IMR-90 (cell line): ENCODE measurements at regions not wholly inside any gene's neighbourhood (a gene's known extent, or its start where the extent isn't known, plus 50 kb on each side); places are given as distances from the start of the nearest gene placed in this dataset.

Experiments
- ATAC-seq: fragments of 200-7000 bp; cut with Tn5 transposase; 2 replicates; pipeline ENCODE4 v1.9.1; 2020; ENCODE audit warnings: low read depth, mild to moderate bottlenecking, moderate library complexity
- BruUV-seq: library from RNA; stranded (reverse); fragments of 400-500 nt; replicated peaks from 2 replicates; lab custom pipeline; 2021; lab: Mats Ljungman, UMichigan
- CTCF ChIA-PET: fragments of 300-600 bp; formaldehyde crosslinking; extraction: SDS; loops from one replicate; lab custom pipeline; 2021; ENCODE audit warnings: antibody characterized with exemption; lab: Yijun Ruan, JAX
- POLR2A ChIA-PET: fragments of 300-600 bp; sonication (Branson Sonifier 250); formaldehyde crosslinking; loops from one replicate; lab custom pipeline; 2022; ENCODE audit warnings: antibody characterized with exemption; ENCODE audit not compliant: unreplicated experiment; lab: Charles Lee
- DNase-seq: peaks from one replicate; pipeline ENCODE4 v3.0.0; 2013
- H2AFZ ChIP-seq: replicated peaks from 2 replicates; pipeline ENCODE3; 2013; ENCODE audit warnings: low read length, mild to moderate bottlenecking; ENCODE audit not compliant: poor library complexity
- H2AK5ac ChIP-seq: 2 replicates; pipeline ENCODE4 v1.6.1; 2013; ENCODE audit warnings: low read depth, low read length, inconsistent platforms
- H2AK9ac ChIP-seq: replicated peaks from 2 replicates; pipeline ENCODE3; 2013; ENCODE audit warnings: mild to moderate bottlenecking, low read depth, low read length, moderate library complexity; ENCODE audit not compliant: poor library complexity
- H2BK120ac ChIP-seq: 2 replicates; pipeline ENCODE4 v1.6.1; 2013; ENCODE audit warnings: low read depth, low read length, inconsistent platforms
- H2BK15ac ChIP-seq: 3 replicates; pipeline ENCODE4 v1.6.1; 2013; ENCODE audit warnings: low read depth, low read length, inconsistent platforms
- H2BK20ac ChIP-seq: 2 replicates; pipeline ENCODE4 v1.6.1; 2013; ENCODE audit warnings: low read depth, mild to moderate bottlenecking, inconsistent platforms, low read length, moderate library complexity
- H2BK5ac ChIP-seq: 2 replicates; pipeline ENCODE4 v1.6.1; 2013; ENCODE audit warnings: mild to moderate bottlenecking, low read depth, low read length, inconsistent platforms; ENCODE audit not compliant: poor library complexity, severe bottlenecking
- H3K14ac ChIP-seq: replicated peaks from 2 replicates; pipeline ENCODE4 v1.6.1; 2013; ENCODE audit warnings: low read depth, low read length, inconsistent platforms
- H3K18ac ChIP-seq: 2 replicates; pipeline ENCODE4 v1.6.1; 2013; ENCODE audit warnings: low read depth, low read length, control low read depth
- H3K23ac ChIP-seq: 2 replicates; pipeline ENCODE4 v1.6.1; 2013; ENCODE audit warnings: low read depth, low read length, inconsistent platforms
- H3K27ac ChIP-seq: 2 replicates; pipeline ENCODE4 v1.5.1; 2013; ENCODE audit warnings: mild to moderate bottlenecking, control low read depth, low read length; ENCODE audit not compliant: insufficient read depth
- H3K27me3 ChIP-seq: 2 replicates; pipeline ENCODE4 v1.6.1; 2013; ENCODE audit warnings: low read length; ENCODE audit not compliant: control insufficient read depth, insufficient read depth
- H3K36me3 ChIP-seq: 2 replicates; pipeline ENCODE4 v1.6.1; 2013; ENCODE audit warnings: low read length, mixed read lengths; ENCODE audit not compliant: control insufficient read depth, insufficient read depth
- H3K4ac ChIP-seq: 2 replicates; pipeline ENCODE4 v1.6.1; 2013; ENCODE audit warnings: low read depth, low read length, inconsistent platforms
- H3K4me1 ChIP-seq: 2 replicates; pipeline ENCODE4 v1.6.1; 2013; ENCODE audit warnings: low read length, mixed read lengths; ENCODE audit not compliant: control insufficient read depth, insufficient read depth
- H3K4me2 ChIP-seq: 2 replicates; pipeline ENCODE4 v1.6.1; 2013; ENCODE audit warnings: low read depth, mild to moderate bottlenecking, control low read depth, low read length, moderate library complexity
- H3K4me3 ChIP-seq: 2 replicates; pipeline ENCODE4 v1.5.1; 2013; ENCODE audit warnings: low read depth, mild to moderate bottlenecking, control low read depth, low read length, moderate library complexity; ENCODE audit not compliant: insufficient read depth
- H3K56ac ChIP-seq: 2 replicates; pipeline ENCODE4 v1.6.1; 2013; ENCODE audit warnings: low read length, inconsistent platforms; ENCODE audit not compliant: insufficient read depth; ENCODE audit errors: extremely low read depth
- H3K79me1 ChIP-seq, 2 experiments: 2 replicates each; pipeline ENCODE4 v1.6.1; 2013; ENCODE audit warnings: low read length in 2 of 2, inconsistent platforms in 1 of 2, low read depth in 1 of 2
- H3K9ac ChIP-seq: 2 replicates; pipeline ENCODE4 v1.6.1; 2013; ENCODE audit warnings: low read depth, low read length, control low read depth
- H3K9me1 ChIP-seq: 2 replicates; pipeline ENCODE4 v1.6.1; 2013; ENCODE audit warnings: low read length, inconsistent platforms; ENCODE audit not compliant: insufficient read depth
- H3K9me3 ChIP-seq: 2 replicates; pipeline ENCODE4 v1.6.1; 2013; ENCODE audit warnings: low read length; ENCODE audit not compliant: control insufficient read depth, insufficient read depth
- H4K20me1 ChIP-seq: 2 replicates; pipeline ENCODE4 v1.6.1; 2013; ENCODE audit warnings: low read length, inconsistent platforms; ENCODE audit not compliant: insufficient read depth
- H4K5ac ChIP-seq: 2 replicates; pipeline ENCODE4 v1.6.1; 2013; ENCODE audit warnings: mild to moderate bottlenecking, low read depth, low read length, control low read depth
- H4K8ac ChIP-seq, 2 experiments: 2 replicates each; pipeline ENCODE4 v1.6.1; 2013; ENCODE audit warnings: low read depth in 2 of 2, low read length in 2 of 2, control low read depth in 1 of 2, inconsistent platforms in 1 of 2
- H4K91ac ChIP-seq: 2 replicates; pipeline ENCODE4 v1.6.1; 2013; ENCODE audit warnings: low read depth, low read length, inconsistent platforms; ENCODE audit not compliant: insufficient read depth
- BHLHE40 ChIP-seq: fragments of 150-350 bp; IDR thresholded peaks from 2 replicates; pipeline ENCODE4 v1.6.1; 2016; ENCODE audit warnings: mild to moderate bottlenecking, low read depth, low read length
- CEBPB ChIP-seq: IDR thresholded peaks from 2 replicates; pipeline ENCODE4 v1.6.1; 2012; ENCODE audit warnings: low read depth, low read length, improper control_type of control experiment
- CHD1 ChIP-seq: IDR thresholded peaks from 2 replicates; pipeline ENCODE4 v1.6.1; 2012; ENCODE audit warnings: low read depth, low read length, improper control_type of control experiment
- FOS ChIP-seq: fragments of 150-350 bp; IDR thresholded peaks from 2 replicates; pipeline ENCODE4 v1.6.1; 2016; ENCODE audit warnings: low read depth, low read length
- MAFK ChIP-seq: IDR thresholded peaks from 2 replicates; pipeline ENCODE4 v1.6.1; 2012; ENCODE audit warnings: low read depth, low read length, improper control_type of control experiment
- NFE2L2 ChIP-seq: fragments of 150-350 bp; IDR thresholded peaks from 2 replicates; pipeline ENCODE4 v1.6.1; 2016; ENCODE audit warnings: low read depth, mild to moderate bottlenecking, low read length
- POLR2A ChIP-seq: IDR thresholded peaks from 2 replicates; pipeline ENCODE4 v1.6.1; 2012; ENCODE audit warnings: mild to moderate bottlenecking, low read depth, low read length
- RAD21 ChIP-seq: IDR thresholded peaks from 2 replicates; pipeline ENCODE4 v1.6.1; 2012; ENCODE audit warnings: low read length, improper control_type of control experiment
- RCOR1 ChIP-seq: IDR thresholded peaks from 2 replicates; pipeline ENCODE4 v1.6.1; 2012; ENCODE audit warnings: mild to moderate bottlenecking, low read length, improper control_type of control experiment; ENCODE audit not compliant: insufficient replicate concordance
- RFX5 ChIP-seq: IDR thresholded peaks from 2 replicates; pipeline ENCODE4 v1.8.0; 2012; ENCODE audit warnings: low read depth, mild to moderate bottlenecking, low read length, moderate library complexity
- SMC3 ChIP-seq: fragments of 150-350 bp; IDR thresholded peaks from 2 replicates; pipeline ENCODE4 v1.6.1; 2016; ENCODE audit warnings: low read depth, mild to moderate bottlenecking, antibody characterized with exemption, low read length, moderate library complexity
- WGBS, 2 experiments: methylation state at CpG; one replicate each; pipeline versions ENCODE4 v1.1.5 to v1.1.7; 2013; ENCODE audit warnings: missing lambda C conversion rate in 2 of 2; ENCODE audit not compliant: insufficient read length in 1 of 2; ENCODE audit errors: extremely low coverage in 2 of 2; 5-methylcytosine and 5-hydroxymethylcytosine counted together
- dilution Hi-C: fragments of 300-500 bp; cut with HindIII; formaldehyde crosslinking; loops from one replicate; pipeline ENCODE4 v1.14.3; 2018; ENCODE audit warnings: low sequenced_read_pairs; ENCODE audit not compliant: unreplicated experiment
- in situ Hi-C: fragments of 300-500 bp; cut with MboI; formaldehyde crosslinking; loops from 3 replicates; pipeline ENCODE4 v1.14.3; 2019; ENCODE audit warnings: low sequenced_read_pairs, inconsistent platforms, mixed read lengths
- intact Hi-C: fragments of 100-400 bp; cut with micrococcal nuclease; formaldehyde crosslinking; loops from 2 replicates; pipeline ENCODE4 v1.10.0; 2022
- TF ChIP-seq, protein P1 (sequence below): fragments of 150-350 bp; IDR thresholded peaks from 2 replicates; pipeline ENCODE4 v1.6.1; 2016; ENCODE audit warnings: low read depth, mild to moderate bottlenecking, low read length, moderate library complexity, borderline replicate concordance
- TF ChIP-seq, protein P2 (sequence below): conservative IDR thresholded peaks from 2 replicates; pipeline ENCODE4 v1.5.1; 2012; ENCODE audit warnings: mild to moderate bottlenecking, low read depth, low read length, improper control_type of control experiment

DNA sequence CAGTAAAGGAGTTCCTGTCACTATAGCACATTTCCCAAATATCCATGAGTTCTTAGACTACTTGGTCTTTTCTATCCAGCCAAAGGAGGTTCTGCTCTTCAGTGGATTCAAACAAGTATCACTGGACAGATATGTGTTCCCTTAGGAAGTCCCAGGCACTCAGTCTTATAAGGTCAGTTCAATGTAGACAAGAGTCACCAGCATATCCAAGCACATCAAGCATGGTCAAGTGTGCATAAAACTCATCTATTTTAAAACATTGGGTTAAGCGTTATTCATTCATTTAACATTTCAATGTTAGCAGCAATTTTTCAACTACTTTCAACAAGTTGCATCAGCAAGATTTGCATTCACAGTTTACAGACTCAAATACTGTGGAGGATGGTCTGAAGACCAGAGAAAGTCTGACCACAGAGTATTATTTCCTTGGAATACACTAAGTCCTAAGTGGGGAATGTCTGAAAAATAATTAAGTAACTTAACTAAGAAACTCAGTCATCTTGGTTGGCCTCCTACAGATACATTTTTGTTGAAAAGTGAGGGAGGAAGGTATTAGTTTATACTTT is 630.5 kb upstream of the IGFBP7 start:
- Histone ChIP-seq H3K36me3 (no peaks in the 10 kb centered on the region), H4K20me1 (no peaks in the 10 kb centered on the region), H3K14ac (no peak overlapping the region), H3K4me2 (no peak overlapping the region), H2AK5ac (no peak overlapping the region), H2BK20ac (no peak overlapping the region), H3K27me3 (no peaks in the 10 kb centered on the region), H4K8ac (no peak overlapping the region), H3K79me1 (no peaks in the 10 kb centered on the region), H2BK15ac (no peak overlapping the region), H3K23ac (no peak overlapping the region), H2BK5ac (no peak overlapping the region), H3K9me3 (no peaks in the 10 kb centered on the region), H4K5ac (no peak overlapping the region), H3K4me3 (no peak overlapping the region), H2BK120ac (no peak overlapping the region), H3K9me1 (no peaks in the 10 kb centered on the region), H3K56ac (no peak overlapping the region), H3K9ac (no peak overlapping the region), H3K4me1 (no peaks in the 10 kb centered on the region), H2AFZ (no peak overlapping the region), H3K18ac (no peak overlapping the region), H3K27ac (no peak overlapping the region), H2AK9ac (no peak overlapping the region), H4K91ac (no peak overlapping the region), H3K4ac (no peak overlapping the region)
- in situ Hi-C loops = no loop called here
- no CpG with 5 or more reads among the region's 1 CpG for WGBS, 2 experiments
- BruUV-seq = no TSS peak
- no peak for TF ChIP-seq RFX5
- TF ChIP-seq, protein P1, sequence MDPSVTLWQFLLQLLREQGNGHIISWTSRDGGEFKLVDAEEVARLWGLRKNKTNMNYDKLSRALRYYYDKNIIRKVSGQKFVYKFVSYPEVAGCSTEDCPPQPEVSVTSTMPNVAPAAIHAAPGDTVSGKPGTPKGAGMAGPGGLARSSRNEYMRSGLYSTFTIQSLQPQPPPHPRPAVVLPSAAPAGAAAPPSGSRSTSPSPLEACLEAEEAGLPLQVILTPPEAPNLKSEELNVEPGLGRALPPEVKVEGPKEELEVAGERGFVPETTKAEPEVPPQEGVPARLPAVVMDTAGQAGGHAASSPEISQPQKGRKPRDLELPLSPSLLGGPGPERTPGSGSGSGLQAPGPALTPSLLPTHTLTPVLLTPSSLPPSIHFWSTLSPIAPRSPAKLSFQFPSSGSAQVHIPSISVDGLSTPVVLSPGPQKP = no peak
- TF ChIP-seq NFE2L2 = no peak
- TF ChIP-seq MAFK = no peak
- TF ChIP-seq SMC3 = no peak
- no peak for TF ChIP-seq BHLHE40
- TF ChIP-seq, protein P2, sequence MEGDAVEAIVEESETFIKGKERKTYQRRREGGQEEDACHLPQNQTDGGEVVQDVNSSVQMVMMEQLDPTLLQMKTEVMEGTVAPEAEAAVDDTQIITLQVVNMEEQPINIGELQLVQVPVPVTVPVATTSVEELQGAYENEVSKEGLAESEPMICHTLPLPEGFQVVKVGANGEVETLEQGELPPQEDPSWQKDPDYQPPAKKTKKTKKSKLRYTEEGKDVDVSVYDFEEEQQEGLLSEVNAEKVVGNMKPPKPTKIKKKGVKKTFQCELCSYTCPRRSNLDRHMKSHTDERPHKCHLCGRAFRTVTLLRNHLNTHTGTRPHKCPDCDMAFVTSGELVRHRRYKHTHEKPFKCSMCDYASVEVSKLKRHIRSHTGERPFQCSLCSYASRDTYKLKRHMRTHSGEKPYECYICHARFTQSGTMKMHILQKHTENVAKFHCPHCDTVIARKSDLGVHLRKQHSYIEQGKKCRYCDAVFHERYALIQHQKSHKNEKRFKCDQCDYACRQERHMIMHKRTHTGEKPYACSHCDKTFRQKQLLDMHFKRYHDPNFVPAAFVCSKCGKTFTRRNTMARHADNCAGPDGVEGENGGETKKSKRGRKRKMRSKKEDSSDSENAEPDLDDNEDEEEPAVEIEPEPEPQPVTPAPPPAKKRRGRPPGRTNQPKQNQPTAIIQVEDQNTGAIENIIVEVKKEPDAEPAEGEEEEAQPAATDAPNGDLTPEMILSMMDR = no peak
- TF ChIP-seq RCOR1 = no peak
- TF ChIP-seq RAD21 = no peak
- no peak for TF ChIP-seq POLR2A
- TF ChIP-seq CHD1 = no peak
- no peak for TF ChIP-seq CEBPB
- TF ChIP-seq FOS = no peak
- CTCF ChIA-PET = no interaction called here
- ATAC-seq (no peak), DNase-seq (no peak)
- intact Hi-C loops = no loop called here
- POLR2A ChIA-PET = no interaction called here
- dilution Hi-C loops = no loop called here
